Omental fat pad (tissue), 3 donors: ENCODE measurements at regions not wholly inside any gene's neighbourhood (a gene's known extent, or its start where the extent isn't known, plus 50 kb on each side); places are given as distances from the start of the nearest gene placed in this dataset.

Source experiments
- ATAC-seq: fragments of 150-250 bp; one replicate; pipeline ENCODE4 v1.9.1; 2016; ENCODE audit warnings: mild to moderate bottlenecking, moderate library complexity; ENCODE audit not compliant: low FRiP score
- DNase-seq: peaks from one replicate; pipeline ENCODE4 v3.0.0-alpha.2; 2019; ENCODE audit warnings: low spot score
- CTCF ChIP-seq, 3 donors: fragments of 450-650 bp; IDR thresholded peaks; one replicate each; pipeline ENCODE4 v1.5.1; 2016 to 2017; ENCODE audit warnings: antibody characterized with exemption in 3 of 3, mild to moderate bottlenecking in 3 of 3, moderate library complexity in 2 of 3

DNA sequence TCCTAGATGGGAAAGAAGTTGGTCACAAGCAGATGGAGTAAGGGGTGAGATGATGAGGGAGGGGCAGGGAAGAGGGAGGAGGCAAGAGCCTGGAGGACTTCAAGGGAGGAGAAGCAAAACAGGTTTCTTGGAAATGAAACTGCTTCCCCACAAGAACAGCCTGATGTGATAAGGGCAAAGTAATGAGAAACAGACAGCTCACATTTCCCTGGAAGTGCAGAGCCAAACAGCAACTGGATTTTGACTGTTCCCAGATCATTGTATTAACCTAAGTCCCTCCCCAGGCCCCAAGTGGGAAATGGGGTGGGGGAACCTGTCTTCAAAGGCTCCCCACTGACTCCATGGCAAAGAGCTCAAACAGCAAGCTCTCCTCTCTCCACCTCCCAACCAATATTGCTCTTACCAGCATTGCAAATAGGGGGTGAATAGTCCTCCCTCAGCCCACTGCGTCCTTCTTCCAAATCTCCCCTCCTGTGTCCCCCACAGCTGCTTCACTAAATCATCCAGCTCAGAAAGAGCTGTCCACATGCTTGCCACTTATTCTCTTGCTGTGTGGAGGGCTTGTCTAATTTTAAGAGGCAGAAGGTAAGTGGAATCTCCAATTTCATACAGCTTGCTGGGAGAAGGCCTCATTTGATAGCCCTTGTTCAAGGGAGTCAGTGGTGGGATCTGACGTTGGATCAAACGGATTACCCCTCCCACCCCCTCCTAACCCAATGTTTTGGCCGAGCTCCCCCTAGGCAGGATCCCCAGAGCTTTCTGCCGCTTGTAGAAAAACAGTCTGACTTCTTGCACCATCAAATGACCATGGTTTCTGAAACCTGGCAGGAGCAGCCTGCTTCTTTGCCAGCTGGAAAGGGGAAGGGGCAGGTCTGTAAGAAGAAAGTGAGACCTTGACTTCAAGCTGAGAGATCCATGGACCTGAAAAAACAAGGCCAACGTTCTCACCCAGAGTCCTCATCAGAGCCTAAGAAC lies 56.3 kb upstream of the SMIM36 start:
- peak; percentile 56 for ATAC-seq
- no peak for TF ChIP-seq CTCF (IDR thresholded peaks at IDR 0.05)
- no peak for DNase-seq

- no peak for TF ChIP-seq CTCF (IDR thresholded peaks at IDR 0.05)
- DNase-seq (no peak), ATAC-seq (peak; percentile 54)
These were observed 52.8 kb upstream of the SMIM36 start for GRCh38 chr17:55564081-55564480.

- ATAC-seq, result no peak
- TF ChIP-seq CTCF (IDR thresholded peaks at IDR 0.05), result no peak
- DNase-seq, result no peak
These were observed 52.1 kb upstream of the SMIM36 start for GRCh38 chr17:55563363-55563762.

DNA sequence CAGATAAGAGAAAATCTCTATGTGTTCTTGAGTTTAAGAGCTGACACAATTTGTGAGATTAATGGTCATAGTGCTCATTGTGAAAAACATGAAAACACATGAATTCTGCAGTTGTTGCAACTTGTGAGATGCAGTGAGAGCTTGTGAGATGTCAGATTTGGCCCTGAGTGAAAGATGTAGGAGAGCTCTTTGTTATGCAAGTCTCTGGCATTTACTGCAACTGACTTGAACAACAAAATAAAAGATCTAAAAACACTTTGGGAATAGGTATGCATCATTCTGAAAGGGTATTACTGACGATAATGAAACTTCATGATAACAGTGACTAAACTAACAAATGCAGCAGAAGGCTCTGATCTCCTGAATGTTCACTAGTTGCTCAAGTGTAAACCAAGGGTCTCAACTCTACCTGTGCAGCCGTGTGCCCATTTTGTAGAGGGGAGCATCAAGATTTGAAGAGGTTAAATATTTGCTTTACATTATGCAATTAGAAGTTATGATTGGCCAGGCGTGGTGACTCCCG lies 50.8 kb upstream of the SMIM36 start:
- no peak for DNase-seq
- TF ChIP-seq CTCF (IDR thresholded peaks at IDR 0.05), result no peak
- no peak for ATAC-seq

- no peak for ATAC-seq
- no peak for DNase-seq
- no peak for TF ChIP-seq CTCF (IDR thresholded peaks at IDR 0.05)
These were observed 50.2 kb upstream of the SMIM36 start for GRCh38 chr17:55561316-55561972.
